Activated CD8-positive, alpha-beta memory T cell treated with anti-CD3 and anti-CD28 coated beads for 24 hours (primary cell): ENCODE measurements at regions not wholly inside any gene's neighbourhood (a gene's known extent, or its start where the extent isn't known, plus 50 kb on each side); places are given as distances from the start of the nearest gene placed in this dataset.

Source experiments
- DNase-seq: peaks from one replicate; pipeline ENCODE4 v3.0.0-alpha.2; 2020

DNA sequence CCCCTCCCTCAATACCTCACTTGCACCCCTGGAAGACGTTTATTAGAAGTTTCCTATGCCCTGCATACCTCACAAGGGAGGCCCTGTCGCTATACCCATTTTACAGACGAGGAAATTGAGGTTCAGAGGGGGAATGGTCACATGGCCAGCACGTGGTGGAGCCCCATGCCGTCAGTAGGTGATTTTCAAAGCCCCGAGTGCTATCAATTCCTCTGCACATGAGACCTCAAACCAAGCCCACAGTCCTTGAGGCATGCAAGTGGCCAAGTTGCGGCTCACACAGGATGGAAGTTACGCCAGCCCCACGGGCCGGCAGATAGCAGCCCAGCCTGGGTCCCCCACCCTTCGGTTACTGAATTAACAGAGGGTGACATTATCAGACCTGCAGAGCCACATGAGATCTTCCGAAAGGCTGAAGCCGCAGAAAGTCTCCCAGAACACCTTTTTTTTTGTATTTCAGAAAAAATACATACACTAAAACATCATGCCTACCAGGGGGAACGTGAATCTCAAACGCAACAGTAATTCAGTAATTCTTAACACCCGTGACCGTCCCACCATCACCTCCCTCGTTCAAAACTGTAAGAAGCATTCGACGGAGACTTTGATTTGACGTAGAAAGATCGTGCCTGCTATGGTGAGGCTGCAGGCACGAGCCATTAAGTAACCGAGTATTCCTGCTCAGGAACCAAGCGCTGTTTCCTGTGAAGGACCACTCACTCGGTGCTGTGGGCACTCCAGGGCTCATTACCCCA is 129.0 kb downstream of the RFLNA start:
- DNase-seq, result no peak

DNA sequence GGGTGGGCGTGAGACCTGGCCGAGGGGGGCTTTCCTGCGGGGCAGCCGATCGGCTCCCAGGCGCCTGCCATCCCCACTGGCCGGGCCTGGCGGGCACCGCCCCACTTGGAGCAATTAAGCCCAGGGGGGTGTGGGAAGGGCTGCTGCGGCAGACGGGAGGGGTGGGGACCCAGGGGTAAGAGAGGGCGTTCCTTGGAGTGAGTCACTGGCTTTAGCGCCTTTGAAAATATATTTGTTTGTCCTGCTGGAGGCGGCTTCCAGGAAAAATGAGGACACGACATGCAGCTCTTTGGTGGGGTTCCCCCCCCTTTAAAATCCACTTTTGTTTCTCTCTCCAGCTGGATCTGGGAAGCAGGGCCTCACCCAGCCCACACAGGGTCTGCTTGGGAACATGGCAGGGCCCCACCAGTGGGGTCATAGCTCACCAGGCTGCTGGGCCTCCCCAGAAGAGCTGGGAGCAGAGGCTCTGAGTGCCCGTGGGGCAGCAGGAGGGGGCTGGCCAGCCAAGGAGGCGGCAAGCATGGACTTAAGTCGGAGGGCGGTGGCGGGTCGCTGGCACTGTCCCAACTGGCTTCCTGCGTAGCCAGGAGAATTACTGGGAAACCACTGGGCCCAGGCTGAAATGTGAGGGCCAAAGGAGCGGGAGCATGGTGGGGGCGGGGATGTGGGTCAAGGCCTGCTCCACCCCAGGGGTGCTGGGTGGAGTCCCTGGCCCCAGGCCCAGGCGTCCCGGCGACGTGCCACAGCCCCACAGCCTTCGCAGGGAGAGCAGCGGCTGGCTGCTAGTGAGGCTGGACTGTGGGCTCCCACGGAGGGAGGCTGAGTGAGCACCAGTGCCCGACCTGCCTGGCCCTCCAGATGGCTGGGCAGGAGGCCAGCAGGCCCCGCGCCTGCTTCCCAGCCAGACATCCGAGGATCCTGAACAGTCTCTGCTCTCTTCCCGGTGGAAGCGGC is 128.0 kb downstream of the RFLNA start:
- DNase-seq, result no peak

DNA sequence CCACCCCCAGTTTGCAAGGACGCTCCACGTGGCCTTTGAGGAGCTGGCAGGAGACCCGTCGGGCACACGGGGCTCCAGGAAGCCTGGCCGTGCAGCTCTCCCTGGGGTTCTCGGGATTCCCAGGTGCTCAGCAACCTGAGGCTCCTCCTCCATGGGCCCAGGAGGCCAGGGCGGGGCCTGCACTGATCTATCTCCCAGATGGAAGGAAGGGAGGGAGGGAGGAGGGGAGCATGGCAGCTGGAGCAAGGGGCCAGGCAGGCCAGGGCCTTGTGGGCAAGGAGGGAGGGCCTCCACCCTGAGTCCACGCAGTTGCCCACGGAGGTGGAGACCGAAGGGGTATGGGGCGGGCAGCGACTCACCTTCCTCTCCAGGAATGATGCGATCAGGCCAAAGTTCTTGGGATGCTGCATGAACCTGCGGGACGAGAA is 127.3 kb downstream of the RFLNA start:
- DNase-seq, result no peak

DNA sequence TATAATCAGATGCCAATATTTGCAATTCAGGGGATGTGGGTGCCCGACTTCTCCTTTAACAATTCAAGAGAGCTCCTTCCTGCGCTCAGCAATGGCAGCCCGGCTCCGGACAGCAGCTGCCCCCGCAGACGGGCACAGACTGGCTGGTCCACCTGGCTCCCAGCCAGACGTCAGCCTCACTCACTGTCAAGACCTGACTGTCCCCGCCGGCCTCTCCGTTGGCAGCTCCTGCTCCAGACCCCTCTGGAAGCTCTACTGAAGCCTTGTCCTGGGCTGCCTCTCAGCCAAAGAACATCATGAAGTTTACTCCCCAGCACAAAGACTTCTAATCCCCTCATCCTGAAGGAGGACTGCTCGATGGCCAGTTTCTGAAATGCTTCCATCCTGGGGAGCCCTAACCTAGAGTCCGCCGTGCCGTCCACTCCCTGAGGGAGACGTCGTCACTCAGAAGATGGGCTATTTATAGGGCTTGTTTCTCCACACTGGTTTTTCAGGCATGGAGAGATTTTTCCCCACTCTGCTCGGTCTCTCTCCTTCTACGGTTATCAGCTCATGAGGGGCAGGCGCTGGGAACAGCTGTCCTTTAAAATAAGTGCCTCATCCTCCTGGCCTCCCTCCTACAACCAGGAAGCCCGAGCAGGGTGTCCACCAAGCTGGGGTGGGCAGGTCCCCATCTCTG is 126.2 kb downstream of the RFLNA start:
- DNase-seq, result no peak

DNA sequence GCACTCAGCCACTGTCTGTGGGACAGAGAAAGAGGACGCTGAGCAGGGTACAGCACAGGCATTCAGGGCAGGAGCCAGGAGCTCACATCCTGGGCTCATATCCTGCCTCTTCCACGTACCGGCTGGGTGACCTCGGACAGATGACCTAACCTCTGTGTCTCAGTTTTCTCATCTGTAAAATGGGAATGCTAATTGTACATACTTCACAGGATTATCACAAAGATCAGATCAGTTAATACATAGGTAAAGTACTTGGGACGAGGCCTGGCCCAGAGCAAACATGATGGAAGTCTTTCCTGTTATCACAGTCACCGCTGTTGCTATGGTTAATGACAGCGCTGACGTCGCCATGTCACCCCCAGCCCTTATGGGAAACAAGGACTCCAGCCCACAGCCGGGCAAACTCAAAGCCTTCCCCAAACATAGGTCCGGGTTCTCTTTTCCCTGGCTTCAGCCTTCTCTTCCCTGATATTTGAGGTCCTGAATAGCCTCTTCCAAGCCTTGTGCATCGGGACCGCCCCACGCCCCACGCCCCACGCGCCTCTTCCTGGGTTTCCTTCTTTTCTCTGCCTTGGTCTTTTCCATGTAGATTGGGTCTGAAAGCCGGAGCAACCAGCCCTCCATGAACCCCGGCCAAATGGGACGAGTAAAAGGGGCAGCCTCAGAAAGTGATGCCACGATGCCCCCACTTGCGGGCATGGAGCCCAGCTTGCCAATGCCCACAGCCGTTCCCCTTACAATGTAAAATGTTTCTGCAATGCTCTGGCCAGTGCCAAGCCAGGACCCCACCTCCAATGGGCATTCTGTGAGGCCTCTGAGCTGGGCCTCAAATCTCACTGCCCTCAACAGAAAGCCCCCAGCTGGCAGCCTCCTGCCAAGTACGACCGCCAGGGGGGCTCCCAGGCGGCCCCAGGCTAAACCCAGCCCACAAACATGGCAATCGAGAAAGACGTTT is 125.4 kb downstream of the RFLNA start:
- DNase-seq, result no peak

DNA sequence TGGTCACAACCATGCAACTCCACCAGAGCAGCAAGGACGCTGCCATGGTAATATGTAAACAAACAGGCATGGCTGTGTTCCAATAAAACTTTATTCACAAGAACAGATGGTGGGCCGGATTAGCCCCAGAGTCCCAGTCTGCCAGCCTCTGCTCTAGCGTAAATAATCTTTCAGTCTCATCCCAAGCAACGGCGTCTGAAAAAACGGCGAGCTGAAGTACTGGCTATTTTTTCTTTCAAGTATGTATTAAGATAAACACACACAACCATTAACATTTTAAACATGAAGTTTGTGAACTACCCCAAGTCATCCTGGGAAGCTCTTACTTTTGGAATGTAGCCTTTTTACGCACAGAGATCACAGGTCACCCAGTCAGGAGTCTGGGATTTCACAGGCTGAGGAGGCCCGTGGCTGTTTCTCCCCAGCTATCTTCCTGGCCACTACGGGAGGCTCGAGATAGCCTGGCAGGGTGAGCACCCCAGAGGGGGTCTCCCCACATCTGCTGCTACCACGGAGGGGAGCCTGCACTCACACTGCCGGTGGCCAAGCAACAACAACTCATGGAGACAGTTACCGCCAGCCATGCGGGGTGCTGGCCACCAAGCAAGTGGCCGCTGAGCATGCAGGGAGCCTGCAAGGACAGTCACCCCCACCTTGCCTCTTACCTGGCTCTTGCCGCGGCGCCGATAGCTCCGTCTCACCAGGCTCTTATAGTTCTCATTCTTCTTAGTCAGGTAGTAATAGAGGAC is 124.6 kb downstream of the RFLNA start:
- no peak for DNase-seq

DNA sequence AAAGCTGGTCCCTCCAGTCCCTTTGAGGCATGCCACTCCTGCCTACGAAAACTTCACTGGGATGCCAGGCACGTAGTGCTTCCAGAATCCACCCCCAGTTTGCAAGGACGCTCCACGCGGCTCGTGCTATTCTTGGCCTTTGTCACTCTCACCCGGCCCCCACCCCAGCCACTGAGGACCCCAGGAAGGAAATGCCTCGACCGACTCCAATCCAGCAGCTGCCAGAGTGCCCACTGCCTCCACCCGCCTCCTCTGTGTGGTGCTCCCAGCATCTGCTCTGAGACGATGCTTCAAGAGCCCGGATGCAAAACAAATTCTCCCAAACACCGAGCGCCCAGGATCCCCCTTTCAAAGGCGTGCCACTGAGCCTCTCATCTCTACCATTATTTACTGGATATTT is 123.9 kb downstream of the RFLNA start:
- no peak for DNase-seq

DNA sequence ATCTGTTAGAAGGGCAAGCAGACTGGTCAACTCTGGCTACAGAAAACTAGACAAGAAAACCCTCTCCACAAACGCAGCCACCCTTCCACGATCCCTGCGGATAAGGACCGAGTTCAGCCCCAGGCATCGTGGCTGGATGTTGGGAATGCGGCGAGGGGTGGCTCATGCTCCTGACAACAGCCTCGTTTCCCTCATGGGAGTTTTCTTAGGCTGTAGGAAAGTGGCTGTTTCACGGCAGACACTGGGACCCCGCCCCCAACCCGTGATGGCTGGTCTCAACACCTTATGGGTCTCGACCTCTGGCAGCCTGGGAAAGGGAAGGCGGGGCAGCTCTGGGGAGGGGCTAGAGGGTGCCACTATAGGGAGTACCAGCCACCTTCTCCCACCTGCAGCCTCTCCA is 123.3 kb downstream of the RFLNA start:
- DNase-seq, result no peak

DNA sequence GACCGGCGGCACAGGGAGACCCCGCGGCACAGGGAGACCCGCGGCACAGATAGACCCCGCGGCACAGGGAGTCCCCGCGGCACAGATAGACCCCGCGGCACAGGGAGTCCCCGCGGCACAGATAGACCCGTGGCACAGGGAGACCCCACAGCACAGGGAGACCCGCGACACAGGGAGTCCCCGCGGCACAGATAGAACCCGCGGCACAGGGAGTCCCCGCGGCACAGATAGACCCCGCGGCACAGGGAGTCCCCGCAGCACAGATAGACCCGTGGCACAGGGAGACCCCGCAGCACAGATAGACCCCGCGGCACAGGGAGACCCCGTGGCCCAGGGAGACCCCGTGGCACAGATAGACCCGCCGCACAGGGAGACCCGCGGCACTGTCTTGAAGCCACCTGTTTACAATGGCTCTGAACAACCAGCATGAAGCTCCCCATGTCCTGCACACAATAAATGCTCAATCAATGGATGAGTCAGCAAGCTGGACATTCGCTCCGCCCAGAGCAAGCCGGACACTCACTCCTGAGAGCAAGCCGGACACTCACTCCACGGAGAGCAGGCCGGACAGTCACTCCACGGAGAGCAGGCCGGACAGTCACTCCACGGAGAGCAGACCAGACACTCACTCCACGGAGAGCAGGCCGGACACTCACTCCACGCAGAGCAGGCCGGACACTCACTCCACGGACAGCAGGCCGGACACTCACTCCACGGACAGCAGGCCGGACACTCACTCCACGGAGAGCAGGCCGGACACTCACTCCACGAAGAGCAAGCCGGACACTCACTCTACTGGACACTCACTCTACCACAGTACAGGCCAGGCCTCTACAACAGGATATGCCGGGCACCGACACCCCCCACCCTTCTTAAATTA is 121.9 kb downstream of the RFLNA start:
- no peak for DNase-seq

GRCh38 chr12:124415064-124415463 is 120.2 kb downstream of the RFLNA start:
- DNase-seq, result no peak

DNA sequence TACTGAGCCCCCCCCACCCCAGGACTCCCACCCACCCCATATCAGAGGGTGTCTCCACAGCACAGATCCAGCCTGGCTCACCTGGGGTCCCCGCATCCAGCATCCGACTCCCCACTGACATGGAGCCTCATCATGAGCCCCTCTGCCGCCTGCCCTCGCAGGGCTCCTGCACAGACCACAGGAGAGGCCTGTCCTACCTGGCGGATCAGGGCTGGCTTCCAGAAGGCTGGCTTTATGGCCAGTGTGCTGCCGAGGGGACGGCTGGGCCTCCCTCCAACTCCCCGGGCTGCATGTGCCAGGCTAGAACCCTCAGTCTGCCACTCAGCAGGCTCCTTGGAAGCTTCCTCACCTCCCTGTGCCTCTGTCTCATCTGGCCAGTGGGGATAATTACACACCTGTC is 119.0 kb downstream of the RFLNA start:
- DNase-seq, result no peak

GRCh38 chr12:124413401-124413800 is 118.5 kb downstream of the RFLNA start:
- DNase-seq, result no peak

DNA sequence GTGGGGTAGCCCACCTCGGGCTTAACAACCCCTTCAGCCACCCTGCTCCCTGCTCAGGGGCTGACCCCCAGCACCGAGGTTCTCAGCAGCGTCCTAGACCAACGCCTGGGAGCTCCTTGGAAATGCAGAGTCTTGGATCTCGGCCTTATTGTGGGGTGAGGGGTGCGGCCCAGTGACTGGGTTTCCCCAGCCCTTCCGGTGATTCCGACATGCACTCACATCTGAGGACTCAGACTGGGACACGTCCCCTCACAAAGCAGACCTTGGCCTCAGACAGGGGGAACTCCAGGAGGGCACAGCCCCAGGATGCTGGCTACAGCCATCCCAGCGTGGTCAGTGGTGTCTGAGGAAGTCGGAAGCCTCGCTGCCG is 117.7 kb downstream of the RFLNA start:
- DNase-seq, result no peak

GRCh38 chr12:124411953-124412645 is 117.2 kb downstream of the RFLNA start:
- no peak for DNase-seq

- no peak for DNase-seq
Observed at GRCh38 chr12:124411281-124411878, 116.5 kb downstream of the RFLNA start.

DNA sequence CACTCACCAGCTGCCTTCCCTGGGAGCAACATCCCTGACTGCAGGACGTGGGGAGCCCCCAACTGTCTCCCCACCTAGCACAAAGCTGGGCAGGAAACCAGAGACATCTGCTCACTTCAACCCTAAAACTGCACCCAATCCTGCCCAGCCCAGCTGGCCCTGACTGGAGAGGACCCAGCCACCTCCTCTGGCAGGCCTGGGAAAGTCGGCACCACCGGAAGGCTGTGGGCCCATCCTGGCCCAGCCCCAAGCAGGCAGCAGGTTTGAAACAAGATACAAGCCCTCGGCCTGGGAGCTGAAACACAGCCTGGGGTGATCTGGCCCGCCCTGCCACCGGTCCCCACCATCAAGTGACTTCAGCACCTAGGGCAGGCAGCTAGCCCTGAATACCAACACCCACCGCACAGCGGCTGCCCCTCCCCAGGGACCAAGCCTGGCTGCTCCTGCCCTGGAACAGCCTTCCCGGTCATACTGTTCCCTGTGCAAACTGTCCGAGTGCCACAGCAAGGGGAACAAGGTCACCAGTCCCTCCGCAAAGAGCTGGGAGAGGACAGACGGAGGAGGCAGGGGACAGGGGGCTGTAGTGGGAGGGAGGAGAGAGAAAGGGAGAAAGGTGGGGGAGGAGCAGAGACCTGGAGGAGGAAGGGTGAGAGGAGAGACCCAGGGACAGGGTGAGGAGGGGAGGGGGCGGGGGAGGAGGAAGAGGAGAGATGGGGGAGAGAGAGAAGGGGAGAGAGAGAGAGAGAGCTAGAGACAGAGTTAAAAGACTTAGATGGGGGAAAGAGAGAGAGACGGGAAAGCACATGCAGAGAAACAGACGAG is 115.7 kb downstream of the RFLNA start:
- DNase-seq, result no peak

GRCh38 chr12:124408822-124409517 is 114.1 kb downstream of the RFLNA start:
- DNase-seq, result no peak

- no peak for DNase-seq
Observed at GRCh38 chr12:124407074-124407473, 112.2 kb downstream of the RFLNA start.
